GM19023 (cell line): ENCODE measurements at regions not wholly inside any gene's neighbourhood (a gene's known extent, or its start where the extent isn't known, plus 50 kb on each side); places are given as distances from the start of the nearest gene placed in this dataset.

Experiments used
- ATAC-seq: cut with Tn5 transposase; IDR thresholded peaks from one replicate; pipeline ENCODE4 v1.9.1; 2021; ENCODE audit warnings: mild to moderate bottlenecking, moderate library complexity; ENCODE audit not compliant: unreplicated experiment

DNA sequence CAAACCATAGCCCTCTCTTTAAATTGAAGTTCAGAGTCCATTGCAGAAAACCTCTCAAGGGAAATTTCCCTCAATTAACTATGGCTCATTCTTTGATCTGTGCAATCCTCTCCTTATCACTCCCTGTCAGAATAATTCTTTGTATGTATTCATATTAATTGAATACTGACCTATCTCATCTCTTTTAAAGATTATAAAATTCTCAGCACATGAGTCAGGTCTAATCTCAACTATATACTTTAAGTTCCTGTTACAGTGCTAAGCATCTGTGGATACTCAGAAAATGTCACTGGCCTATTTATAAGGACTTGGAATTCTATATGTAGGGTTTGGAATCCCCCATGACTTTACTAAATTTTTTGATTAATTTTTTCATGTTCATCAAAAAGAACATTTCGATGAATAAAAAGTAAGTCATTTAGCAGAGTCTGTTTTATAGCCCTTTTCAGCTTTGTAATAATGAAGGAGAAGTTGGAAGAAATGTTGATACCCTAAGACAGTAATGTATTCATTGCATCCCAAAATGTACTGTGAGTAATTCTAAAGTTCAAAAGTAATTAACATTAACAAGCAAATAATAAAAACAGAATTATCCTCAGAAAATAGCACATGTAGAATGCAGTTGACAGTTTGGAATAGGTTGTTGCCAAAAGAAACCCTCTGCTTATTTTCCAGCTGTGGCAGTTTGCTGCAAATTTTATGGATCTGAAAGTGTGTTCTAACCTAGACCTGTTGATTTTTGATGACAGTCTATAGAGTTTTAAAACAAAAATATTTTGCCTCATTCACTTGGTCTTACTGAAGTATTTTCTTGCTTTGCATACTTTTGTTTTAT is 503.4 kb upstream of the CBLB start:
- ATAC-seq, result no peak

DNA sequence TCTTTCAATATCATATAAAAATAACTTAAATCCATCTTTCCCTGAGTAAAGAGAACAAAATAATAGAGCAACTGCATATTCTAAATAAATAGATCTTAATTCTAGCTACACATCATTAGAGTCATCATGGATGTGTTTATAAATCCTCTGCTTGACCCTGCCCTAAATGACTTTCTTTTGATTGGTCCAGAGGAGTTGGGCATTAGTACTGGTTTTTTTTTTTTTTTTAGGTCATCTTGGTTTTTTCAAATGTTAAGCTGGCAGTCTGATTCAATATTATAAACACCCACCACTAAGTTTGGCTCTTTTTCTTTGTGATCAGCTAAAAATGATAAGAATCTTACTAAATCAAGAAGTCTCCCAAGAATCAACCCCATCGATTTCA is 504.0 kb upstream of the CBLB start:
- no peak for ATAC-seq

- no peak for ATAC-seq
Observed at GRCh38 chr3:106376016-106376570, 507.3 kb upstream of the CBLB start.

- no peak for ATAC-seq
Observed at GRCh38 chr3:106379251-106379750, 510.5 kb upstream of the CBLB start.

GRCh38 chr3:106380232-106380631 is 511.4 kb upstream of the CBLB start:
- ATAC-seq, result no peak

- ATAC-seq, result no peak
Observed at GRCh38 chr3:106381286-106381938, 512.6 kb upstream of the CBLB start.

DNA sequence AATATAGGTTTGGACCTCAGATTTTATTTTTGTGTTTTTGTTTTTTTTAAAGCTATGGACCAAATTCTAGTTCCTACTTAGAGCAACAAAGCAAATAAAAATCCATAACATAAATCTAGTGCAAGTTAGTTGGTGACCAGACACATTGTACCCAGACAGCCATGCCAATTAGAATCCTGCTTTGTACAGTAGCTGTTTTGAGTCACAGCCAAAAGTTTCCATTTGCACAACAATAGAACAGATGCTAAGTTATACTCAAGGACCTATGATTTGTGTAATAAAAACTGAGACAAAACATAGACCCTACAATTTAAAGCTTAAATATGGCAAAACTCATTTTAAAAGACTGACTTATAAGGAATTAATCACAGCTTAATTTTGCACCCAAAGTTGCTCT is 513.1 kb upstream of the CBLB start:
- no peak for ATAC-seq

- ATAC-seq, result no peak
Observed at GRCh38 chr3:106386050-106386449, 517.2 kb upstream of the CBLB start.

DNA sequence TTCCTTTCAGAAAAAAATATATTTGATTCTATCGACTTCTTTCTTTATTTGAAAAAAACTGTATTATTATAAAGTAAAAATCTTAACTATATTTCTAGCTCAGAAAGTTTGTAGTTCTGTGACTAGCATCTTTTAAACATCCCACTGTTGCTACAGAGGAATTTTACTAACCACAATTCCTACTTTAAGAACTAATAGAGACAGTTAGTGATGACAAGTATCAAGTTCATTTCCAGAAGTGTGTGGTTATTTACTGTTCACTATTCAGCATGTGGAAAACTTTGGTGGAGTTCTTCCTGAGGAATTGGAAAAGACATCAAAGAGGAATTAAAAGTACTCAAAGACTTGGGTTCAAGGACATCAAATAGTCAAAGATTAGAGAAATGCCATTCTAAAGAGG is 524.1 kb upstream of the CBLB start:
- ATAC-seq, result no peak

- ATAC-seq, result no peak
Observed at GRCh38 chr3:106397006-106397405, 528.2 kb upstream of the CBLB start.

DNA sequence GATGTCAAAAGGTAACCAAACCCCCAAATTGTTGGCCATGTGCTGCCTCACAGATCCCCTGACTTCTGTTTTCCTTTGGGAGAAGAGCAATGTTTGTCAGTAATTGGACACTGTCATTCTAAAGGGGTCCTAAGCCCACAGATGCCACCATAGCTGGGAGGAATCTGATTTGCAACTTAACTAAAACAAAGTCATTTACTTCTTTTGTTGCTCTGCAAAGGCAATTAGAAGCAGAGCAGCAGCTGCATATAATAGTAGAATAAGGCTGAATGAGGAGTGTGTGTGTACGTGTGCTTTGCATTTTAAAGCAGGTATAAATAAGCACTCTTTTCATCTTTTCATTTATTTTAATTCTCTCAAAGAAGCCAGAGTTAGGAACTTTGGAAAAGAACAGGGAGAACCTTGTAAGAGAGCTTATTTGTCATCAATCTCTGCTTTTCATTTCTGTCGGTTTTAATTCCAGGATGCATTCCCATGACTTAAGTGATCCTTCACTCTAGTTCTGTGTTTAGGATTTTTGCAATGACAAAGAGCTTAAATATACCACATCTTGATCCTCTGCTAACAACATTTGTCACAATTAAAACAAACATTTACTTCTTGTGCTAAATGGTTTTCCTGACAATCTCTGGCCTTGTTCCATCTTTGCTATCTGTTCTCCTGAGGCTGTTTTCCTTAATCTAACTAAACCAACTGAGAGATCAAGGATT is 530.2 kb upstream of the CBLB start:
- ATAC-seq, result no peak

GRCh38 chr3:106399761-106400160 is 530.9 kb upstream of the CBLB start:
- no peak for ATAC-seq

GRCh38 chr3:106401666-106402490 is 533.1 kb upstream of the CBLB start:
- no peak for ATAC-seq

- ATAC-seq, result no peak
Observed at GRCh38 chr3:106403371-106404145, 534.7 kb upstream of the CBLB start.

- ATAC-seq, result no peak
Observed at GRCh38 chr3:106413683-106414082, 544.9 kb upstream of the CBLB start.

- no peak for ATAC-seq
Observed at GRCh38 chr3:106420628-106421027, 551.8 kb upstream of the CBLB start.

DNA sequence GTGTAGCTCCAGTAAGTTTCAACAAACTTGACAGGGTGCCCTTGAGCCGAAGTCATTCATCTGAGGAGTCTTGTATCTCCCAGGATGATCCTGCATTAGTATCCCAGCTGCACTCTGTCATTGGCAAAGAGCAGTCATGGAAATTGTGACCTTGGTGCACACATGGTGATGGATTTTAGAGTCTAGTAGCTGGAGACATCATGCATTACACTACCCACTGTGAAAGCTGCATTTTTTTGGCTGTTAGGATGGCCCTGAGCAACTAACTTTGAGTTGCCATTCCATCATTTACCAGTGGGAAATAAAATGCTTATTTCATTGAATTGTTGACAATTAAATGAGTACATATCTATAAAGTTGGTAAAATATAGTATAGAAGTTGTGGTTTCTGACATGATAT is 552.6 kb upstream of the CBLB start:
- ATAC-seq, result no peak

DNA sequence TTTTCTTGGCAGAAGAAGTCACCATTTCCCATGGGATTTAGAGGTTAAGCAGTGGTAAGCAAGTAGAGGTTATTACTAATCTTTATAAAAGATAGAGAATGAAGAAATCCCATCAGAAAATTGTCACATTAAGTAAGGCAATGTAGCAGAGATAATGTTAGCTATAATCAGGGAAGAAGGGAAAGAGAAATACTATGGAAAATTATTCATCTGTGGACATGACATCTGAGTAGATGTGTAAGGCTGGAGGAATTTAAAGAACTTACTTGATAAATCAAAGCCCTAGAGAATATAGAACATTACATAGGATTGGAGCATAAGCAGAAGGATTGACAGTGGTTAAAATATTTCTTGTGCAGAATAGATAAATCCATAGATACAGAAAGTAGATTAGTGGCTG is 553.1 kb upstream of the CBLB start:
- ATAC-seq, result no peak

DNA sequence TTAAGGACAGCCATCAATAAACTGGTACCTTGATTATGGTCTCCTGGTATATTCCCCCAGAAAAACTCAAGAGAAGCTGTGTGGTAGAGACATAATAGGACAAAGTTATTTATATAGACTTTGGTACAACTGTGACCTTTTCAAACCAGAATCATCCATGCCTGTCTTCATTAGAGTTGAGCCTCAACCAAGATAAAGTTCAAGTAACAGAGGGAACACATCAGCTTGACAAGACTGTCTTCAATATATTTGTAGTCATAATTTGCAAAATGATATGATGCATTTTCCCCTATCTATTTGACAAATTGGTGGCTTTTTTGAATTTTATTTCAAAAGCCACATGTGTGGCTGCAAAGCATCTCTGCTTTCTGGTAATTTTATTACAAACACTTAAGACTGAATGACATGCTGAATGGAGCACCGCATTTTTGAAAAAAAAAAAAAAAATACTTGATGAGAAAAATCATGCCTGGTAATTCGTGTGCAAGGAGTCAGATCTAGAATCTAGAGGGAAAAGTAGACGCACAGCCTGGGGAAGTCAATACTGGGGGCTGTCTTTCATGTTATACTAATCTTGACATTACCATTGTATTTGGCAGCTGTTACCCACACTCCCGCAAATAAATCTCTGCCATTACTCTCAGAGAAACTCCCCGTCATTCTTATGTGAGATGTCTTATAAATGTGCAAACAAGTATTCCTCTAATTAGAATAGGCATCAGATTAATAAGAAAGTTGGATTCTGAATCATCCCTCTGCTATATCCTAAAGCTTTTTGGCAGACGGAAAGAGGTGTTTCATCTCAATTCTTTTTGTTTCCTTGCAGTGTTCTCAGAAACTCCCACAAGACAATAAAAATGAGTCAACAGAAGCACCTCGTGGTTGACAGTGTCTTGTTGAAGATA is 554.8 kb upstream of the CBLB start:
- ATAC-seq, result no peak
